Right ventricle myocardium inferior (tissue), 1 donor: ENCODE measurements at regions not wholly inside any gene's neighbourhood (a gene's known extent, or its start where the extent isn't known, plus 50 kb on each side); places are given as distances from the start of the nearest gene placed in this dataset.

Experiments used
- ATAC-seq: fragments of 200-7000 bp; cut with Tn5 transposase; one replicate; pipeline ENCODE4 v1.9.1; 2020; ENCODE audit warnings: mild to moderate bottlenecking, moderate library complexity
- DNase-seq: peaks from one replicate; pipeline ENCODE4 v3.0.0; 2021; ENCODE audit errors: missing footprints
- intact Hi-C: fragments of 100-400 bp; cut with DNase I; formaldehyde crosslinking; loops from one replicate; pipeline ENCODE4 v1.11.0; 2022
- donor health status: DM: no; HTN: yes; CAD: no; lungs with severe emphysema.

DNA sequence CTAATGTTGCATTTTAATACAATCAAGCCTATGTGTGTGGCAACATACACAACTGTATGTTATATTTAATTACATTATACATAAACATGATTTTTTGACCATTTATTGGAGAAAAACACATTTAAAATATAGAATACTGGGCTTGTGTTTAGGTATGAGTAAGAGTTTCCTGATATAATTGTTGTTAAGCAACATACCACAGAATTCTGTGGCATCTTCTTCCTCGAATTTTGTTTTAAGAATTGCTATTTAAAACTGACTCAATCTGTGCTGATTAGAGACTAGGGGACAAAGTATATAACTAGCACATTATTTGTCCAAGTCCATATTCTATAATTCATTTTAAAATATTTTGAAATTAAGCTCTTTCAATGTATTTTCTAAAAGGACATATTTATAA is 376.8 kb upstream of the THBS1 start:
- DNase-seq (no peak), ATAC-seq (no peak)
- intact Hi-C loops, result no loop called here

DNA sequence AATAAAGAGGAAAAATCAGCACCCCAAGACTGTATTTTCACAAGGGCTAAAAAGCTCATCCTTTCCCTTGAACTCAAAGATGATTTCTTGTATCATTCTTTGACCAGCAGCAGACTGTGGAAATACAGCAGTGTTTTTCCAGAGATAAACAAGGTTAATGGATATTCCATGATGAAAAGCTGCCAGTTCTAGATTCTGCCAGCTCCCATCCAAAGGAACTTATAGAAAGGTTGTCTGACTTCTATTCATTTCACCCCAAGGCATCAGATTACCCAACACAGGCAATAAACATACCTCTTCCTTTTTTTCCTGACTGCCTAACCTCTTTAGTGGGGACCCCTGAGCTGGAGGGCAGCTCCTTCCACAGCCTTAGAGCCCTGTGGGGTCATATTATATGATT is 375.8 kb upstream of the THBS1 start:
- intact Hi-C loops, result no loop called here
- no peak for DNase-seq
- ATAC-seq, result no peak

DNA sequence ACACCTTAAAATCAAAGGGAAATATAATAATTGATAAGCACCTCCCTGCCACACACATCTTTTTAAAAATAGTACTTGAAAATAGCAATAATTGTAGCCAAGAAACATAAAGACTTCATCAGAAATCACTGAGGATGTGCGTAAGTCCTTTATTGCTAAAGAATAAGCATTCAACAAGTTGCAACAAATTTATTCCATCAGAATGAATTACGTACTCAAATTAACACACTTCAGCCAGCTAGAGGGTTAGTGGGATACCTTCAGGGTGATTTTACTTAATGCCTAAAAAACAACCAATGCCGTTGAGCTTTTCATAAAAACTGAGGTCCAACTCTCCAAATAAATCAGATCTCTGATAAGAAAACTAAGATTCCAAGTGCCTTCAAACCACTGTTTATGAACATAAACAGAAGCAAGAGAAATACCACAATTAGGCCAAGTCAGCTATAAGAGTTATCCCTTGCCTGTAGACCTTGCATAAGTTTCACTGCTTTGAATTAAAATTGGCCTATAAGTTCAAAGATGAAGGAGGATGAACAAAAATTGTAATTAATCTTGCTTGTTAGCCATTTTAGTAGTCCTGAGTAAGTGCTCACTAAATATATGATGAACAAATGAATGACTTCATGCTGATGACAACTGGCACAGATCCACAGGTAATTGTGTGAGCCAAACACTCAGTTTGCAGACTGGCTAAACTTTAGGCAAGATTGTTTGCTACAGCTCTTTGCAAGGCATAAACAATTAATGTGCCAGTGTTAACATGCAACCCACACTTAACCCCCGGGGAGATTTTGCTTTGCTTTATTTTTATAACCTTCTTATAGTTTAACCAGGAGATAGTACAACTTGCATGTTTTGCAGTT is 375.1 kb upstream of the THBS1 start:
- intact Hi-C loops, result no loop called here
- no peak for ATAC-seq
- DNase-seq, result no peak

DNA sequence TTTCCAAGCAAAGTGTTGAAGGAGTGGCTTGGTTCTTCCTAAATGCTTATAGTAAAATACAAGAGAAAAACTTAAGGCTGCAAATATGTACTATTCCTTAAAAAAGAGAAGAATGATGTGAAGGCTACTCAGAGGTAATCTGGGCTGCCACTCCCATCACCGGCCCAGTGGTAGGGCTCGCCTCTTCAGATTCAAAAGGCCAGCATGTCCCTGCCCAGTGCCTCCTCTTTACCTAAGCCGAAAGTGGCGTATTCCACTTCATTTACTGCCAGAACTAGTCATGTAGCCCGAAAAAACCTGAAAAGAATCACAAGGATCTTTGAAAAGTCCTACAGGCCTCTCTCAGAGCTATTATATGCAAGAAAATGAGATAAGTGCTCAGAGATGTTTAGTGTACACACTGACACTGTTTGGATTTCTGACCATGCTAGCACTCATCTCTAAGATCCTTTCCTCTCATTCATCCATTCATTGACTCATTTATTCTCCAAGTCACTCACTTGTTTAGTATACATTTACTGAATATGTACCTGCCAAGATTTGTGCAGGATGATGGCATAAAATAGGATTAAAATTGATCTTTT is 373.3 kb upstream of the THBS1 start:
- intact Hi-C loops, result no loop called here
- ATAC-seq, result no peak
- no peak for DNase-seq

DNA sequence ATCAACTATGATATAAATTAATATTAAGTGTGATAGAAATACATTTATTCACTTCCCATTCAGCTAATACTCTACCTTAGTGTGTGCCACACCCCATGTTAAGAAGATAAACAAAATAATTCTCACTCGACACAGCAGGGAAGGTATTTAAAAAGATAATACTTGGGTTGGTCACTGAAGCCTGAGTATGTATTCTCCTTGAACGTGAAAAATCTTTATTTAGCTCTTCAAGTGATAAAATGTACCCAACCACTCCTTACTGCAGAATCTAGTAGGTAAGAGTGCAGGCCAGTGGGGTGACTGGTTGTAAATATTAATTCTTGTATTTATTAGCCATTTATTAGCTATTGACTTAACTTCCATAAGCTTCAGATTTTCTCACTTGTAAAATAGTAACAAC is 372.7 kb upstream of the THBS1 start:
- DNase-seq (no peak), ATAC-seq (no peak)
- intact Hi-C loops, result no loop called here

DNA sequence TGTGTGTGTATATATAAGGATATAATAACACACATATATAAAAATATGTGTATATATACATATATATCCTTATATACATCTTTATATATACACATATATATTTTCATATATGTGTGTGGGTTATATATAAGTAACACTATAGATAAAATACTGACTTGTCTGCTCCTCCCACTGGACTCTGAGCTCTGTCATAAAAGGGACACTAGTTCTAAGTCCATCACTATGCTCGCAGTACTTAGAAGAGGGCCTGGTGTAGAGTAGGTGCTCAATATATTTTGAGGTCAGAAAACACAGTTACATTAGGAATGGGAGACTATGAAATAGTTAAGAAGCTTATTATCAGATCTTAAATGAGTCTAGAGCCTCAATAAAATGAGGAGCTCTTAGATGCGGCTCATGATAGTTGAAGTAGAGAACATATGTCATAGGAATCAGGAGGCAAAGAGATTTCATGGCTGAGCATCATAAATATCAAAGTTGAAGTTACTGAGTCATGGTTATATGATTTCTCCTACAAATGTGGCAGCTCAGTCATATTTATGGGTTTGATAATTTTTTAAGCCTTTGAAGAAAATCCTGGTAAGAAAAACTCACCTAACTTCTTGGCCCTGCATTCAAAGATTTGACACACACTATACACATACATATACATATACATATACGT is 371.2 kb upstream of the THBS1 start:
- no peak for ATAC-seq
- intact Hi-C loops, result no loop called here
- no peak for DNase-seq

DNA sequence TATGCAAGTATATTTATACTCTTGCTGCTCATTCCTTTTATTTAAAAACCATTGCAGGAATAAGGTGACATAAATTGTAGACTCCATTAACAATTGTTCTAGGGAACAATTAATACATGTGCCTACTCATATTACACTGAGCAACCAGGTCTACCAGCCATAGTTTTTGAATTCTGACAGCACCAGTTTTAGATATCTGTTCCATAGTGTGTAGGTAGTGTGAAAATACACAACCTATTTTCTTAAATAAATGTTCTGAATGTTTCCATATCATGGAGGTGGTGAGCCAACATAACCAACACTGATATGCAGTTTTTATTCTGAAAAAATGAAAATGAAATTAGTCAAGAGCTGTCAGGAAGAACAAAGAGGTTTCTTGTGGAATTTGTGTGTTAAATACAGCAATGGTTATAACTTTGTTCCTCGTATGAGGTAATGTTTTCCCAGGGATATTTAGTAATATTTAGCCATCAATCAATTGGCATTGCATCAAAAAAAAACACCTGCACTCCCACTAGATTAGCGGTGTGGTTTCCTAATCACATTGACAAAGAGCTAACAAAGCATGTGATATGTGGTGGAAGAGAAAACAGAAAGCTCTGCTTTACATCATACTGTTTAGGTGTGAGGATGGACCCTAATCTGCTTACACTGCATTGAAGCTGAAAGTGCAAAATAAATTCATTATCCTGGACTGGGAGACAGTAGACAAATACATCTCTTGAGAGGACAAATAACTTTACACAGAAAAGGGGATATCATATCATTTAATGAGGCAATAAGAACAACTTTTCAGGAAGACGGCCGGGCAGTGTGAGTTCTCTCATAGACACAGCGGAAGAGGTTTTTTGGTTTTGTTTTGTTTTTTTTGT is 369.5 kb upstream of the THBS1 start:
- intact Hi-C loops, result no loop called here
- no peak for DNase-seq
- no peak for ATAC-seq

DNA sequence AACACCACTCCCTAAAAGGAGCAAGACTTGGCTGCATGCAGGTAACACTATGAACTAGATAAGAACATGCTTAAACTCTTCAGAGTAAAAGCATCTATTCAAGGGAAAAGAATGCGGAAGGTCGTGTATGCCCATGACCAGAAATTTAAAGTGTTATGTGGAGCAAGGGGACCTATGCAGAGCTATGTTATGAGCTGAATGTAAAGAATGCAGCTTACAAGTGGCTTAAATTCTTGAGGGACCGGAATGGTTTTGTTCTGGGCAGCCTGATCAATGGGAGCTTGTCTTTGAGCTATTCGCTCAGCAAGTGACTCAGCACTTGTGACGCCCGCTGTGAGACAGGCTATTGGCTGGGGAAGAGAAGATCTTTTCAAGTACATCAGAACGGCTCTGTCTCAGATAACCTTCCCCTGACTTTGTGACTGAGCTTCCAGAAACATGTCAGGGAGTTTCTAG is 367.5 kb upstream of the THBS1 start:
- intact Hi-C loops, result no loop called here
- ATAC-seq (peak; percentile 93), DNase-seq (peak; percentile 80)

DNA sequence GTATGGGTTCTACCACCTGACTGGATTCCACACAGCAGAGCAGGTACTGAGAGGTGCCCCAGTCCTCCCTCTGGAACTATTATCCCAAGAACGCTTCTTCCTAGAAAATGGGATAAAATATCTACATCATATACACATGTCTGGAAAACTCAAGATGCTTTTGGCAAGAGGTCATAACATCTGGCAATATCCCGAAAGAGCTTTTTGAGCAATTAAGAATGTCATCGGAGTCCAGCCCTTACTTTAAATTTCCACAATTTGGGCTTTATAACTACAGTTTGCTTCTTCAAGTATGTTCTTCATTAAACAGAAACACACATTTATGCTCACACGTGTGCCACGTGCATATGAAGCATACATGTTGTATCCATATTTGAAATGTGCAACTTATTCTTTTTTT is 365.9 kb upstream of the THBS1 start:
- ATAC-seq (no peak), DNase-seq (no peak)
- intact Hi-C loops, result no loop called here

DNA sequence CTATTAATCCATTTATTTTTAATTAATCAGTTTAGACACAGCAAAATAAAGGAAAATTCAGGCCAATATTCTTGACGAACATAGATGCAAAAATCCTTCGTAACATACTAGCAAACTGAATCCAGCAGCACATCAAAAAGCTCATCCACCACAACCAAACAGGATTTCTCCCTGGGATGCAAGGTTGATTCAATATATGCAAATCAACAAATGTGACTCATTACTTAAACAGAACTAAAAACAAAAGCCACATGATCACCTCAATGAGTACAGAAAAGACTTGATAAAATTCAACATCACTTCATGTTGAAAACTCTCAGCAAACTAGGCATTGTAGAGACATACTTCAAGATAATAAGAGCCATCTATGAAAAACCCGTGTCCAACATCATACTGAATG is 364.1 kb upstream of the THBS1 start:
- DNase-seq, result no peak
- intact Hi-C loops, result no loop called here
- ATAC-seq, result no peak

DNA sequence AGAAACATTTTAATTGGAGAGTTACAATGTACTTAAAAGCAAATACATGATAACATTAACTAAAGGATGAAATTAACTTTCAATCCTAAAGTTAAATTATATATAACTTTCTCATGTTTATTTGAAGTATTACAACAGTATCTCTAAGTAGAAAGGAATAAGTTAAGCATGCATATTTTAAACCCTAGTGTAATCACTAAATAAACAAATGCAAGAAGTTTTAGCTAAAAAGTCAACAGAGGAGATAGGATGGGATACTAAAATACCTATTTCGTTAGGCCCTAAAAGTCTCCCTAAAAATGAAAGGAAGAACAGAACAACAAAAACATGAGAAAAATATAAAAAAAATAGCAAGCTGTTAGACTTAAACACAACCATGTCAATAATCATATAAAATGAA is 361.3 kb upstream of the THBS1 start:
- intact Hi-C loops, result no loop called here
- ATAC-seq, result no peak
- no peak for DNase-seq

DNA sequence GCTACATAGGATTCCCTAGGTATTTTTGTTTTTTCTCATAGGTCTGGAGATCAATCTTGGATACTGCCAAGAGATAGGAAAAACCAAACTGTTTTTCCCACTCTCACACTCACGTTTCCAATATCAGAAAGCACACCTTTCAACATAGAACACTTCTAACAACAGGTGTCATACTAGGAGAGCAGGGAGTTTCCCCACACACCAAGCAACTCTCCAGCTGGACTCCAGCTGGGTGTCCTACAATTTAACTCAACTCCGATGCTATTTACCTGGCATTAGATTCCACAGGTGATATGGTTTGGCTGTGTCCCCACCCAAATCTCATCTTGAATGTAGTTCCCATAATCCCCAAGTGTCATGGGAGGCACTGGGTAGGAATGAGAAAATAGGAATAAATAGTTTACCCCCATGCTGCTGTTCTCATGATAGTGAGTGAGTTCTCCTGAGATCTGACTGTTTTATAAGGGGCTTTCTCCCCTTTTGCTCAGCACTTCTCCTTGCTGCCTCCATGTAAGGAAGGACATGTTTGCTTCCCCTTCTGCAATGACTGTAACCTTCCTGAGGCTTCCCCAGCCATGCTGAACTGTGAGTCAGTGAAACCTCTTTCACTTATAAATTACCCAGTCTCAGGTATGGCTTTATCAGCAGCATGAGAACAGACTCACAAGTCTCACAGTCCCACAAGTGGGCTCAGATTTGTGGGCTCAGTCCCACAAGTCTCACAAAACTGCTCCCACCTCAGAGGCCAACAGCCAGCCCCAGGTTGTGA is 354.5 kb upstream of the THBS1 start:
- intact Hi-C loops, result no loop called here
- no peak for DNase-seq
- ATAC-seq, result no peak

DNA sequence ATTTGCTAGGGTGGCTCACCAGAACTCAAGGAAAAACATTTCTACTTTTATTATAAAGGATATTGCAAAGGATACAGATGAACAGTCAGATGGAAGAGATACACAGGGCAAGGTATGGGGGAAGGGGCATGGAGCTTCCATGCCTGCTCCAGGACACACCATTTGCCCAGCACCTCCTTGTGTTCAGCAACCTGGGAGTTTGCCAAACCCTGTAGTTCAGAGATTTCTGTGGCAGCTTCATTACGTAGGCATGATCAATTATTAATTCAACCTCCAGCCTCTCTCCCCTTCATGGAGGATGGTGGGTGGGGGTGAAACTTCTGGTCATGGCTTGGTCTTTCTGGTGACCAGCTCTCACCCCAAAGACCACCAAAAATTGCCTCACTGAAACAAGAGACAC is 353.9 kb upstream of the THBS1 start:
- ATAC-seq, result no peak
- intact Hi-C loops, result no loop called here
- DNase-seq, result no peak

DNA sequence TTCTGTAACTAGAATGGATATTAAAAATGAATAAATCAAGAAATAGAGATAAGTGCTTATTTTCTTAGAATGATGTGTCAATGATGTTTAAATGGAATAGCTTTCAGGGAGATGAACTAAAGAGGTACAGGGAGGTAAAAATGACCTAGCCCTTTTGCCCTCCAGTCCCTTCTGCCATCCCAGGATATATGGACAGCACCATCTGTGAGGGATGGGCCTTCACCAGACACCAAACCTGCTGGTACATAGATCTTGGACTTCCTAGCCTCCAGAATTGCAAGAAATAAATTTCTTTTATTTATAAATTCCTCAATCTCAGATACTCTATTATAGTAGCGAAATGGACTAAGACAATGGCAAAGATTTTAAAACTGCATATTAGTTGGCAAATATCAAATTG is 352.0 kb upstream of the THBS1 start:
- ATAC-seq (no peak), DNase-seq (no peak)
- intact Hi-C loops, result no loop called here

DNA sequence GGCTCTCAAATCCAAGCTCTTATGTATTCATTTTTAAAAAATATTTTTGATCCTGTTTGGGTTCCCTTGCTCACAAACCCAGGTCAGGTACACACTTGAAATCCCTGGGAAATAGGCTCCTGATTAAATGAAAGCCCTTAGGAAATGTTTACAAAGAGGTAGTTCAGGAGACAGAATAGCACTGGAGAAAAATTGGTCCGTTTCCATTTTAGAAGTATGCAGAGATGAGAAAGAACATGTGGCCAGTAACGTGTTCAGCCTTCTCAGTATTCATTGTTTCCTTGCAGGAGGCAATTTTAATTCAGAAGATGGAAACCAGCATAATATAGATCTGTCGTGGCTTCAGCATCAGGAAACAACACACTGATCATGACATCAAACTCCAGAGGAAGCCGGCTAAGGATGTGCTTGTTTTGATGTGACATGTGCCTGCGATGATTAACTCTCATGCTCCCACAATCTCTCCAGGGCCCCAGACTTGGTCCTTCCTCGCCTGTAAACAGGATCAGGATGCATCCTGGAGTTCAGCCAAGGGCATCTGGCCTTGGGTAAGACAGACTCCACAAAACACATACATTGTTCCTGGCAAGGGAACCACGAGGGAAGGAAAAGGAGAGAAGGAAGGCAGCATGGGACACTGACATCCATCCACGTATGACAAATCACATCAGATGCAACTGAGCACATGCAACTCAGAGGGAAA is 350.5 kb upstream of the THBS1 start:
- intact Hi-C loops, result no loop called here
- ATAC-seq (no peak), DNase-seq (no peak)

DNA sequence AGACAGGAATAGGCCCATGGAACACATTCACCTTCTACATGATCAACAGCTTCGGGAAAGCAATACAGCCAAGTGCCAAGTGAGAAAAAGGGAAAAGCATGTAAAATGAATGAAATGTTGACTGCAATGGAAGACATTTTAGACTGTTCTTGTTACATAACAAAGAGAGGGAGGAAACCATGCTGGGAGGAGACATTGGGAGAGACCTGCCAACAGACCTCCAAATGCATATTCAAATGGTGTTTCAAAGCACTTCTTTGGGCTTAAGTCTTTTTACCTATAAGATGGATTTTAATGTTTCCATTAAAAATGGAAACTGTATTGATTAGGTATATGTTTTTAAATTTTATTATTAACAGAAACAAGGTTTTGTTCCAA is 350.0 kb upstream of the THBS1 start:
- ATAC-seq (no peak), DNase-seq (no peak)
- intact Hi-C loops, result no loop called here

DNA sequence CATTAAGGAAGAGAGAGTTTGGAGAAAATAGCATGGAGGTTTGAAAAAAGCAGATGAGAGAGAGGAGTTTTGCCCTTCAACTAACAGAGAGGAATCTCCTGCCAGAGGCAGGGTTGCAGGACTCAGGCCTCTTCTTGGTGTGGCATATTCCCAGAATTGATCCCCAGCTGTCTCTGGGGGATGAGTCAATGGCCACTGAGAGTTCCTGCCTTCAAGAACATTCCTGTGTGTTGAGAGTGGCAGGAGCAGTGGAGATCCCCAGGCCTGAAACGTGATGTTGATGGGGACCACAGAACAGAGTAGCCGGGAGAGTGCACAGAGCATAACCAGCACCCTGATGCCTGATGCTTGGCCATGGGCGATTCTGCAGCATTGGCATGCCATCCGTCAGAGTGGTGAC is 348.4 kb upstream of the THBS1 start:
- DNase-seq (no peak), ATAC-seq (no peak)
- intact Hi-C loops, result no loop called here
